ENCODE measurements at regions not wholly inside any gene's neighbourhood (a gene's known extent, or its start where the extent isn't known, plus 50 kb on each side); places are given as distances from the start of the nearest gene placed in this dataset.

DNA sequence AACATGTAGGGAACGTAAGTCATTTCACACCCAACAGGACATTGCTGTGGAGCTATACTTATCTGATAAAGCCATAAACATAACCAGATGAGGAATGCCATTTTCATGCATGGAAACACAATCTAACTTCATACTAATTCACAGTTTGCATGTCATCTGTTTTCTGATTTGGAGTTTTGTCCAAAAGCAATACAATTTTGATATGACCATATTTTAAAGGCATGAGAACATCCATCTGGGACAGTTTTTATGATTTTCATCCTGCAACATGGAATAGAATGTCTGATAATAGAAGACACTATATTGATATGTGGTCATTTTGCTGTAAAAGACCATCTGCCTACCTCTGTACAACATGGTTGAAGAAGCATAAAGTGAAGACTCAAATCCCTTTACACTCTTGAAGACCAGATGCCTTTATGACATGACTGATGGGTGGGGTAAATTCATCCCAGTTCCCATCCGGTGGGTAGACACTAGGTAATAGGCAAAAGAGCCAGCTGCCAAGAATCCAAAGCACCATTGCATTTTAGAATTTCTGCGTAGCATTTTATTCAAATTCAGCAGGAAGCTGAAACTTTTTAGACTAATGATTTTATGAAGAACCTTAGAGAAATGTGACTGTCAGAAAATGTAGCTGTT, 309.8 kb downstream of the LMO7 start:
- DNase-seq (ENCODE audit: low read depth in 2 of 2): no peak

GRCh38 chr13:75938811-75939560, 302.9 kb downstream of the LMO7 start:
- no peak for DNase-seq (ENCODE audit: low read depth in 2 of 2)

- no peak for DNase-seq (ENCODE audit: low read depth in 2 of 2)
These were observed 300.7 kb downstream of the LMO7 start for GRCh38 chr13:75936791-75937190.

DNA sequence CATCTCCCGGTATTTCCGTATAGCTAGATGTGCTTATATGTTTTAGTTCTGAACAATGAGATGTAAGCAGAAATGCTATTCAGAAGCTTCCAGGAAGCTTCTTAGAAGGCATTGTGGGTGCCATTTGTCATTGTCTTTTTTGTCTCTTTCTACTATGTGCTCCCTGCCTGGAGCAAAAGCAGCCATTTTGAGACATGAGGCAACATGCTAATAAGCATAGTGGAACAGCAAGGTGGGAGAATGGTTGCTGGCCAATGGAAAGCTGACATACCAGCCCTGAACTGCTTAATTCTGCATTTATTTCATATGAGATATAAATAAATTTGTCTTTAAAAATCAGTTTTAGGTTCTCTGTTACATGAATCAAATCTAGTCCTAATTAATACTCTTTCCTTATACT, 299.7 kb downstream of the LMO7 start:
- DNase-seq (ENCODE audit: low read depth in 2 of 2): no peak

- no peak for DNase-seq (ENCODE audit: low read depth in 2 of 2)
These were observed 298.8 kb downstream of the LMO7 start for GRCh38 chr13:75934889-75935288.

GRCh38 chr13:75932636-75933035, 296.5 kb downstream of the LMO7 start:
- no peak for DNase-seq (ENCODE audit: low read depth in 2 of 2)

GRCh38 chr13:75931116-75931515, 295.0 kb downstream of the LMO7 start:
- no peak for DNase-seq (ENCODE audit: low read depth in 2 of 2)

DNA sequence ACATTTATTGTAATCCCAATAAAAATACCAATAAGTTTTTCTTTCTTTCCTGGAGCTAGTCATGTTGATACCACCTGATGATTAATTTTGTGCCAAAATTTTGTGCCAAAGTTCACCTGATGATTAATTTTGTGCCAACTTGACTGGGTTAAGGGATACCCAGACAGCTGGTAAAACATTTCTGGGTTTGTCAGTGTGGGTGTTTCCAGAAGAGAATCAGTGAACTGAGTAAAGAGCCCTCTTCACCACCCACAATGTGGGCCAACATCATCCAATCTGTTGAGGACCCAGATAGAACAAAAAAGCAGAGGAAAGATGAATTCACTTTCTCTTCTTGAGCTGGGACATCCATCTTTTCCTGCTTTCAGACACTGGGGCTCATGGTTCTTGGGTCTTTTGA, 292.9 kb downstream of the LMO7 start:
- no peak for DNase-seq (ENCODE audit: low read depth in 2 of 2)

DNA sequence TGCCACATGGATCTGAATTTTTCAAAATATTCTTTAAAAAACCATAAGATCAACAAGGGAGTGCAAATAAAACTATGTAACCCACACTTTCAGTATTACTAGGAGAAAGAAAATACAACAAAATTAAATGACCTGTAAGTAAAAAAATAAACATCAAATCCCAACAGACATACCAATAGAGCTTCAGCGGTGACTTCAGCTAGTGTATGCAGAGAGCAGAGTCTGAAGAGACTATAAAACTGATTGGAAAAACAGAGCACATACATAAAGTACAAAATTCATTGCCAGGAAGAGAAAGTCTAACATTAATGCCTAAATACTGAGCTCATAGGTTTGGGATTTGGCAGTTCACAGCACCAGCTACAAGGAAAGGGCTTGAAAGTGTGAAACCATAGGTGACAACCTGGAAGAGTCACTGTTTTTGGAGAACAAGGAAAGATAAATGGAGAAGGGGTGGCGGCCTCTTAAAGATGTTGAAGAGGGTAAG, 291.1 kb downstream of the LMO7 start:
- no peak for DNase-seq (ENCODE audit: low read depth in 2 of 2)

- no peak for DNase-seq (ENCODE audit: low read depth in 2 of 2)
These were observed 284.4 kb downstream of the LMO7 start for GRCh38 chr13:75920536-75920935.

GRCh38 chr13:75919660-75920199, 283.6 kb downstream of the LMO7 start:
- no peak for DNase-seq (ENCODE audit: low read depth in 2 of 2)

DNA sequence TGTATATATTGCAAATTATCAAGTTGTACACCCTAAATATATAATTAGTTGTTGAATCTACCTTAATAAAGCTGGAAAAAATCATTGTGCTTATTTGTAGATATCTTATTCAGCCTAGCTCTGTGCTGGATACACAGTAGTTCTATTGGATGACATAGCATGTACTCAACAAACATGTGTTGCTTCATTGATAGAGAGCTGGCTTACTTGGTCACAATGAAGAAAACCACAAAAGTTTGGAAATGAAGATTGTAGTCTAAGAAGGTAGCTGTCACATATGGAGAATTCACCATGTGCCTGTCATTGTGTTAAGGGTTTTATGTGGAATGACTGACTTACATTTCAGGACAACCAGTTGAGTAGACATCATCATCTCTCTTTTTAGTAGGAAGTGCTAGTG, 278.9 kb downstream of the LMO7 start:
- no peak for DNase-seq (ENCODE audit: low read depth in 2 of 2)

DNA sequence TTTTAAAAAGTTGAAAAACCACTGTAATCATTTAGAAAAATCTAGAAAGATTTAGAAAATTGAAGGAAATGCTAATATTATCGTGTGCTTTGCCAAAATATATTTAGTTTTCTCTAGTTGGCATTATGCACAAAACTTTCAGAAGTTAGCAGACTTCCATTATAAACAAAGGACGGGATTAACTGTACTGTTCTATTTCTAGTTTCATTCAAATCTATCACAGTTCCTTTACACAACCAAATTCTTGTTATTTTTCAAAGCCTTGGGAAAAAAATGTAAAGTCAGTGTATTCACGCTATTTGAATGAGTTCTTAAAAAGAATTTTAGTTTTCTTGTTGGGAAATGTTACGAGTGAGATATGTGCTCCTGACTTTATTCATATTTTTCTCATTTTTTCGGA, 277.8 kb downstream of the LMO7 start:
- DNase-seq (ENCODE audit: low read depth in 2 of 2): no peak

DNA sequence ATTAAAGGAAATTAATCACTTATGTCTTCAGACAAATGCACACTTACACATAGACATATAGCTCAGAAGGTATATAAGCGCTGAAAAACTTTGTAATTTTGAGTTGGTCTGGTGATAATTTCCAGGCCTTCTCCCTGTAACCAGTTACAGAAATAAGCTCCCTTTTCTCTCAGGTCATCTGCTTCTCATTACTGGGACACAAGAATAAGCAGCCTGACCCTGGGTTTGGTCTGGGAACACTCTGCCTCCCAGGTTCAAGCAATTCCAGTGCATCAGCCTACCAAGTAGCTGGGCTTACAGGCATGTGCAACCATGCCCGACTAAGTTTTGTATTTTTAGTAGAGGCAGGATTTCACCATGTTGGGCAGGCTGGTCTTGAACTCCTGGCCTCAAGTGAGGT, 274.5 kb downstream of the LMO7 start:
- DNase-seq (ENCODE audit: low read depth in 2 of 2): no peak
